Esophagus muscularis mucosa (tissue), 4 donors: ENCODE measurements at regions not wholly inside any gene's neighbourhood (a gene's known extent, or its start where the extent isn't known, plus 50 kb on each side); places are given as distances from the start of the nearest gene placed in this dataset.

Experiments used
- DNase-seq: peaks from one replicate; pipeline ENCODE4 v3.0.0-alpha.2; 2017; ENCODE audit errors: extremely low spot score
- H3K27ac ChIP-seq, 4 donors: fragments of 200-600 bp; sonication (generic); replicated peaks in 1 of 4; 1 replicate in 3 of 4; 2 replicates in 1 of 4; pipeline ENCODE4 v1.5.1; 2016 to 2019; ENCODE audit warnings: mild to moderate bottlenecking in 1 of 4
- H3K27me3 ChIP-seq, 4 donors: fragments of 200-600 bp; sonication (generic); one replicate each; pipeline versions ENCODE4 v1.5.1 to v1.6.0; 2016 to 2019
- H3K36me3 ChIP-seq, 4 donors: fragments of 200-600 bp; sonication (generic); one replicate each; pipeline ENCODE4 v1.5.1; 2016 to 2019
- H3K4me1 ChIP-seq, 4 donors: fragments of 200-600 bp; sonication (generic); one replicate each; pipeline ENCODE4 v1.5.1; 2016 to 2019
- H3K4me3 ChIP-seq, 4 donors: fragments of 200-600 bp; sonication (generic); 1 replicate in 2 of 4; 2 replicates in 2 of 4; pipeline ENCODE4 v1.5.1; 2016 to 2019; ENCODE audit warnings: mild to moderate bottlenecking in 4 of 4, moderate library complexity in 1 of 4
- H3K9me3 ChIP-seq, 4 donors: fragments of 200-600 bp; sonication (generic); 1 replicate in 3 of 4; 2 replicates in 1 of 4; pipeline ENCODE4 v1.5.1; 2016 to 2019
- EP300 ChIP-seq: sonication (generic); formaldehyde crosslinking; IDR thresholded peaks from one replicate; pipeline ENCODE4 v1.6.1; 2017; ENCODE audit warnings: antibody characterized with exemption
- POLR2A ChIP-seq: fragments of 450-650 bp; IDR thresholded peaks from one replicate; pipeline ENCODE4 v1.6.1; 2017; ENCODE audit warnings: antibody characterized with exemption, moderate library complexity, mild to moderate bottlenecking, low read depth
- POLR2AphosphoS5 ChIP-seq, 2 donors: sonication (generic); formaldehyde crosslinking; IDR thresholded peaks; one replicate each; pipeline ENCODE4 v1.6.1; 2017; ENCODE audit warnings: antibody characterized with exemption in 2 of 2
- WGBS: methylation state at CpG from one replicate; pipeline ENCODE4 v1.1.5; 2018; 5-methylcytosine and 5-hydroxymethylcytosine counted together
- intact Hi-C: fragments of 100-400 bp; cut with DNase I; formaldehyde crosslinking; loops from one replicate; pipeline ENCODE4 v1.15.1; 2023
- TF ChIP-seq, protein P1 (sequence below), 3 experiments: fragments of 200-600 bp in 2 of 3; fragments of 450-650 bp in 1 of 3; sonication (generic) in 2 of 3; IDR thresholded peaks; one replicate each; pipeline ENCODE4 v1.5.1; 2017 to 2019; ENCODE audit warnings: antibody characterized with exemption in 3 of 3, mild to moderate bottlenecking in 2 of 3, moderate library complexity in 1 of 3

DNA sequence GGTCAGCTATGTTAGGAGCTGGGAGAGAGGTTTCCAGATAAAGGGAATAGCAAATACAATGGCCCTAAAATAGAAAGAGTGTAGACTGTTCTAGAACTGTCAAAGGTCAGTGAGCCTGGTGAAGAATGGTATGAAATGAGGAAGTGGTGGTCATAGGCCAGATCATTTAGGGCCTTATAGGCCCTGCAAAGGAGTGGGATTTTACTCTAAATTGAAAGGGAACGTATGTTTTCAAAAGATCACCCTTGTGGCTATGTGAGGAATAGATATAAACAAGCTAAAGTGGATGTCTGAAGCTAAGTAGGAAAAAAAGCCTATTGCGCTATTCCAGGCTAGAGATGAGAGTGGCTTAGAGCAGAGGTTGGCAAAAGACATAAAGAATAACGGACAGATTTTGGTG lies 70.7 kb upstream of the TDRD3 start:
- Histone ChIP-seq H3K36me3 (no peaks in the 10 kb centered on the region), H3K4me3 (no peak overlapping the region), H3K27me3 (no peaks in the 10 kb centered on the region), H3K4me1 (peaks cover 0 to 13% (median 5%) of the 10 kb centered on the region in 4 donors), H3K9me3 (no peaks in the 10 kb centered on the region), H3K27ac (no peak overlapping the region)
- no peak for DNase-seq
- WGBS, result 92% methylated on average over 3 of the region's 3 CpGs
- intact Hi-C loops, result no loop called here
- TF ChIP-seq EP300 (no peak), POLR2AphosphoS5 (IDR thresholded peaks at IDR 0.05) (no peak), POLR2A (no peak)
- TF ChIP-seq, protein P1, sequence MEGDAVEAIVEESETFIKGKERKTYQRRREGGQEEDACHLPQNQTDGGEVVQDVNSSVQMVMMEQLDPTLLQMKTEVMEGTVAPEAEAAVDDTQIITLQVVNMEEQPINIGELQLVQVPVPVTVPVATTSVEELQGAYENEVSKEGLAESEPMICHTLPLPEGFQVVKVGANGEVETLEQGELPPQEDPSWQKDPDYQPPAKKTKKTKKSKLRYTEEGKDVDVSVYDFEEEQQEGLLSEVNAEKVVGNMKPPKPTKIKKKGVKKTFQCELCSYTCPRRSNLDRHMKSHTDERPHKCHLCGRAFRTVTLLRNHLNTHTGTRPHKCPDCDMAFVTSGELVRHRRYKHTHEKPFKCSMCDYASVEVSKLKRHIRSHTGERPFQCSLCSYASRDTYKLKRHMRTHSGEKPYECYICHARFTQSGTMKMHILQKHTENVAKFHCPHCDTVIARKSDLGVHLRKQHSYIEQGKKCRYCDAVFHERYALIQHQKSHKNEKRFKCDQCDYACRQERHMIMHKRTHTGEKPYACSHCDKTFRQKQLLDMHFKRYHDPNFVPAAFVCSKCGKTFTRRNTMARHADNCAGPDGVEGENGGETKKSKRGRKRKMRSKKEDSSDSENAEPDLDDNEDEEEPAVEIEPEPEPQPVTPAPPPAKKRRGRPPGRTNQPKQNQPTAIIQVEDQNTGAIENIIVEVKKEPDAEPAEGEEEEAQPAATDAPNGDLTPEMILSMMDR (IDR thresholded peaks at IDR 0.05), result no peak

DNA sequence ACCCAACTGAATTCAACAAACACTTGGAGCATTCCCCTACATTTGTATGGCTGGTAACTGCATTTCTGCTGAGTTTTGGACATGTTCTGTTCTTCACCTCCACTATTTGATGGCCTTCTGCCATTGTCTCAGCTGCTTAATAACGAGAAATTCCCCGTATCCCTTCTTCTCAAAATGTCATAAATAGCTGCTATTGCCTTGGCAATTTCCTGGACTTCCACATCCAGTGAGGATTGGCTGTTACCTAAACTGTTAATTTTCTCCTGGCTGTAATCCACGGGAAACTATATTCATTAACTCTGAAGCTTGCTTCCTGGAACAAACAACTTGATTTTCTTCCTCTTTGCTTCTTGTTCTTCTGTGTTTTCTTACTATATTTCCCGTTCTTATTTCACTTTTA lies 69.5 kb upstream of the TDRD3 start:
- no peak for DNase-seq
- Histone ChIP-seq H3K27me3 (no peaks in the 10 kb centered on the region), H3K4me1 (peaks cover 0 to 13% (median 5%) of the 10 kb centered on the region in 4 donors), H3K36me3 (no peaks in the 10 kb centered on the region), H3K27ac (no peak overlapping the region), H3K9me3 (no peaks in the 10 kb centered on the region), H3K4me3 (peak overlapping the region in 2 of 4 donors; percentile 13 to 20)
- 30% methylated on average over 4 of the region's 4 CpGs for WGBS
- TF ChIP-seq EP300 (no peak), POLR2AphosphoS5 (IDR thresholded peaks at IDR 0.05) (no peak)
- intact Hi-C loops, result no loop called here

DNA sequence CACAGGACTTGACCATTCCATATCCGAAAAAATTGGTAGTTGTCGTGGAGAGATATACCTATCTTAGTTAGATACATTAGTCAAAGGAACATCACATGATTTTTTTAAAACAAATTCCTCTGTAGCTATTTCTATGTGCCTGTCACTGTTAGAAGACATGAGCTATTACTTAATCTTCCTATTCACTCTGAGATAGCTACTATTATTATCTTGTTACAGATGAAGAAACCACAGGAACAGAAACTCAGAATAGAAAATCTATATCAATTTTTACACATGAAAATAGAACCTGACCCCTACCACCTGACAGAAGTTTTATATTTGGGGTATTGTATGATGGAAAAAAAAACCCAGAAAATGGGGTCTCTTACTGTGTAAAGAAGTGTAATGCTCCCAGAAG lies 68.9 kb upstream of the TDRD3 start:
- H3K4me3 ChIP-seq, result no peak overlapping the region
- H3K9me3 ChIP-seq, result no peaks in the 10 kb centered on the region
- DNase-seq, result no peak
- intact Hi-C loops, result no loop called here
- no peaks in the 10 kb centered on the region for H3K36me3 ChIP-seq
- TF ChIP-seq POLR2A, result no peak
- TF ChIP-seq, protein P1 (IDR thresholded peaks at IDR 0.05), result no peak
- no peak for TF ChIP-seq POLR2AphosphoS5 (IDR thresholded peaks at IDR 0.05)
- no peak for TF ChIP-seq EP300
- no peak overlapping the region for H3K27ac ChIP-seq
- peaks cover 0 to 13% (median 5%) of the 10 kb centered on the region in 4 donors for H3K4me1 ChIP-seq
- WGBS, result 54% methylated on average over 2 of the region's 2 CpGs
- no peaks in the 10 kb centered on the region for H3K27me3 ChIP-seq

DNA sequence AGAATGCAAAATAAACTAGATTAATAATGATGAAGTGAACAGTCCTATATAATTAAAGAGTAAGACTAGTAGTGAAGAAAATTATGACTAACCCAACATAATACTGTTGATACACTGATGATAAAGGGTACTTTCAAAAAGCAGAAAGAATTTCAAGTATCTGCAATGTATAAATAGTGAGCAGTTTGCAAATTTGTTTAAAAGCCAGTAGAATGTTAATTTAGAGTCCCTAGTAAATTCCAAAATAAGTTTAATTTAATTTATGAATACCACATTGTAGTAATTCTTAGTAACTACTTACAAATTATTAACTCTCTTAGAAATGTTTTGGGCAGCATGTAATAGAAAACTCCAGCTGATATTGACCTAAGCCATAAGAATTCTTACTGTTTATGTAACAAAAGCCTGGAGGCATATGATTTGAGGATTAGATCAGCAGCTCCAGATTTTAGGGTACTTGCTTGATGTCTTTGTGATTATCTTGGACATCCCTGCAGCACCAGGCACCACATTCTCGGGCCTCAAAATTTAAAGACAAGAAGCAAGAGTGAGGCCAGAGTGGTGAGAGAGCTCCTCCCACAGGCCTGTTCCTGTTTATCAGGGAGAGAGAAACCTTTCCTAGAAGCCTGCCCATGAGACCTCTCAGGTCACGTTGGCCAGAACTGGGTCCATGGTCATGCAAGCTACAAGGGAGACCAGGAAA lies 67.6 kb upstream of the TDRD3 start:
- Histone ChIP-seq H3K36me3 (no peaks in the 10 kb centered on the region), H3K9me3 (no peaks in the 10 kb centered on the region), H3K4me1 (peaks cover 0 to 13% (median 5%) of the 10 kb centered on the region in 4 donors), H3K27me3 (no peaks in the 10 kb centered on the region), H3K27ac (no peak overlapping the region), H3K4me3 (no peak overlapping the region)
- WGBS, result 41% methylated on average over 2 of the region's 2 CpGs
- intact Hi-C loops, result no loop called here
- DNase-seq, result no peak
- no peak for TF ChIP-seq POLR2A
- TF ChIP-seq POLR2AphosphoS5 (IDR thresholded peaks at IDR 0.05), result no peak
- no peak for TF ChIP-seq EP300
- TF ChIP-seq, protein P1 (IDR thresholded peaks at IDR 0.05), result no peak

DNA sequence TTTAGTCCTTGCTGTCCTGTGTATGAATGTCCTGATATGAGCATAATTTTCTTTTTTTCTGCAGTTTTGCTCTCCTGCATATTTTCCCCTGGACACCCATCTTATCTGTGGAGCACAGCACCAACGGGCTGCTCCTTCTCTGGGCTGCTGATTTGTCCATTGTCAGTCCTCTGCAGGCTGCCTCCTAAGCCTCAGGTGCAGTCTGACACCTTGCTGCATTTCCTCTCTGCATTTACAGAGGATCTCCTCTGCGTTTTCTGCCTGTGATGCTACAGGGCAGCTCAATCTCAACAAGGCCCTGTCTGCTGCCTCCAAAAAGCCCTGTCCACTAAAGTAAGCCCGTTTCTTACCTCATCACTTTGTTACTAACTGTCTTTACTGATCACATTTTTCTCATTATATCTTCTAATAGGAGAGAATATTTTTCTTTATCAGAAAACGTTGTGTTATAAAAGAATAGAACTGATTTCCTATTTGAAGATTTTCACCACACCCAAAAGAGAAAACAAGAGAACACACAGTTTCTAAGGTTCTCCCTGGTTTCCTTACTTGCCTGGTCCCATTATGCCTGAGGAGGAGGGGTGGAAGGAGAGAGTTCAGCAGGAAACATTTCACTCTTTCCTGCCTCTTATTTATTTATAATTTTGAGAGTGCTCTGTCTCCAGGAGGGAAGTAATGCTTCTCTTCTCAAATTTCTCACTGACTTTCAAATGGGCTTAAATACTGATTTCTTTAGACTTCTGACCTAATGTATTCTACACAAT lies 65.6 kb upstream of the TDRD3 start:
- H3K36me3 ChIP-seq, result no peaks in the 10 kb centered on the region
- H3K27me3 ChIP-seq, result no peaks in the 10 kb centered on the region
- no peak overlapping the region for H3K27ac ChIP-seq
- intact Hi-C loops, result no loop called here
- peaks cover 0 to 13% (median 5%) of the 10 kb centered on the region in 4 donors for H3K4me1 ChIP-seq
- WGBS, result 73% methylated on average over 4 of the region's 4 CpGs
- H3K9me3 ChIP-seq, result no peaks in the 10 kb centered on the region
- no peak overlapping the region for H3K4me3 ChIP-seq
- DNase-seq, result no peak
- TF ChIP-seq EP300 (no peak), POLR2AphosphoS5 (IDR thresholded peaks at IDR 0.05) (no peak), POLR2A (no peak)
- TF ChIP-seq, protein P1 (IDR thresholded peaks at IDR 0.05), result no peak
